NCI-H1105 (cell line): ENCODE measurements at regions not wholly inside any gene's neighbourhood (a gene's known extent, or its start where the extent isn't known, plus 50 kb on each side); places are given as distances from the start of the nearest gene placed in this dataset.
"Not testable (repeated sequence)": the region's sequence is repeated elsewhere in the genome, so short reads cannot be mapped to it uniquely, and the experiment has no call there.

Experiments
- DNase-seq: peaks from one replicate; lab custom pipeline; 2025; lab: John Stamatoyannopoulos, UW

- no peak for DNase-seq
These were observed 205.3 kb downstream of the NAP1L3 start for GRCh38 chrX:93468075-93468474.

- no peak for DNase-seq
These were observed 207.0 kb downstream of the NAP1L3 start for GRCh38 chrX:93466383-93466782.

GRCh38 chrX:93461060-93461459 is 212.3 kb downstream of the NAP1L3 start:
- DNase-seq: no peak

- no peak for DNase-seq
These were observed 218.9 kb downstream of the NAP1L3 start for GRCh38 chrX:93454509-93454908.

GRCh38 chrX:93434721-93435120 is 238.7 kb downstream of the NAP1L3 start:
- DNase-seq: not testable (repeated sequence)

- DNase-seq: no peak
These were observed 244.9 kb downstream of the NAP1L3 start for GRCh38 chrX:93428497-93428896.

- peak; percentile 3 for DNase-seq
These were observed 250.7 kb downstream of the NAP1L3 start for GRCh38 chrX:93422693-93423092.

GRCh38 chrX:93420525-93421082 is 252.8 kb downstream of the NAP1L3 start:
- DNase-seq: no peak

GRCh38 chrX:93420090-93420489 is 253.3 kb downstream of the NAP1L3 start:
- DNase-seq: no peak

- no peak for DNase-seq
These were observed 253.7 kb downstream of the NAP1L3 start for GRCh38 chrX:93419642-93420041.

GRCh38 chrX:93404121-93404520 is 269.3 kb downstream of the NAP1L3 start:
- no peak for DNase-seq

- DNase-seq: no peak
These were observed 318.7 kb downstream of the NAP1L3 start for GRCh38 chrX:93354651-93355050.

- no peak for DNase-seq
These were observed 327.1 kb downstream of the NAP1L3 start for GRCh38 chrX:93346309-93346708.

GRCh38 chrX:93344287-93344686 is 329.1 kb downstream of the NAP1L3 start:
- DNase-seq: not testable (repeated sequence)

- DNase-seq: no peak
These were observed 341.0 kb downstream of the NAP1L3 start for GRCh38 chrX:93332329-93332728.

GRCh38 chrX:93322110-93322509 is 351.3 kb downstream of the NAP1L3 start:
- DNase-seq: no peak

- DNase-seq: no peak
These were observed 353.8 kb downstream of the NAP1L3 start for GRCh38 chrX:93319609-93320008.
